Neural cell (in vitro differentiated cells): ENCODE measurements at regions not wholly inside any gene's neighbourhood (a gene's known extent, or its start where the extent isn't known, plus 50 kb on each side); places are given as distances from the start of the nearest gene placed in this dataset.

Experiments used
- H2AFZ ChIP-seq: fragments of 200-600, 300-800 bp; sonication (generic), shearing (Covaris generic); 2 replicates; pipeline ENCODE4 v1.6.0; 2014; ENCODE audit warnings: low read depth, mild to moderate bottlenecking, antibody characterized with exemption, low read length, moderate library complexity
- H3F3A ChIP-seq: fragments of 200-600 bp; shearing (Covaris generic); 2 replicates; pipeline ENCODE4 v1.6.1; 2016; ENCODE audit warnings: mild to moderate bottlenecking, moderate library complexity, mixed read lengths, antibody characterized with exemption, low read length; ENCODE audit not compliant: insufficient read depth, poor library complexity, severe bottlenecking
- H3K27ac ChIP-seq: fragments of 200-600, 300-800 bp; sonication (generic), shearing (Covaris generic); 2 replicates; pipeline ENCODE4 v1.5.1; 2014; ENCODE audit warnings: mild to moderate bottlenecking, low read length, moderate library complexity
- H3K27me3 ChIP-seq: fragments of 300-800, 200-600 bp; sonication (generic), shearing (Covaris generic); 2 replicates; pipeline ENCODE4 v1.6.0; 2014; ENCODE audit warnings: mild to moderate bottlenecking, low read depth, low read length, moderate library complexity; ENCODE audit not compliant: insufficient read depth
- H3K36me3 ChIP-seq: fragments of 300-800, 200-600 bp; sonication (generic), shearing (Covaris generic); 2 replicates; pipeline ENCODE4 v1.5.1; 2014; ENCODE audit warnings: mild to moderate bottlenecking, antibody characterized with exemption, low read length, moderate library complexity; ENCODE audit not compliant: insufficient read depth
- H3K4me2 ChIP-seq: fragments of 300-800, 200-600 bp; sonication (generic), shearing (Covaris generic); 2 replicates; pipeline ENCODE4 v1.6.0; 2014; ENCODE audit warnings: mild to moderate bottlenecking, low read length
- H3K4me3 ChIP-seq: fragments of 300-800, 200-600 bp; sonication (generic), shearing (Covaris generic); 2 replicates; pipeline ENCODE4 v1.5.1; 2014; ENCODE audit warnings: mild to moderate bottlenecking, low read length, moderate library complexity
- H3K79me2 ChIP-seq: fragments of 200-600 bp; shearing (Covaris generic); replicated peaks from 2 replicates; pipeline ENCODE4 v1.6.0; 2014; ENCODE audit warnings: mild to moderate bottlenecking, low read length, moderate library complexity; ENCODE audit not compliant: insufficient read depth
- H3K9ac ChIP-seq: fragments of 300-800, 200-600 bp; sonication (generic), shearing (Covaris generic); 2 replicates; pipeline ENCODE4 v1.6.1; 2016; ENCODE audit warnings: mild to moderate bottlenecking, low read length, mixed read lengths
- H3K9me2 ChIP-seq: fragments of 200-600 bp; shearing (Covaris generic); 2 replicates; pipeline ENCODE4 v1.6.1; 2016; ENCODE audit warnings: mild to moderate bottlenecking, low read length, mixed read lengths; ENCODE audit not compliant: insufficient read depth
- H3K9me3 ChIP-seq: fragments of 200-600, 300-800 bp; sonication (generic), shearing (Covaris generic); 2 replicates; pipeline ENCODE4 v1.6.1; 2016; ENCODE audit warnings: mild to moderate bottlenecking, mixed run types, low read length, moderate library complexity, mixed read lengths
- H4K20me1 ChIP-seq: fragments of 200-600 bp; shearing (Covaris generic); 2 replicates; pipeline ENCODE4 v1.6.1; 2016; ENCODE audit warnings: mild to moderate bottlenecking, mixed run types; ENCODE audit not compliant: insufficient read depth
- CTCF ChIP-seq: fragments of 450-650 bp; IDR thresholded peaks from 2 replicates; pipeline ENCODE4 v1.5.1; 2014; ENCODE audit warnings: antibody characterized with exemption, mild to moderate bottlenecking, moderate library complexity; ENCODE audit not compliant: poor library complexity, severe bottlenecking
- EP300 ChIP-seq: fragments of 450-650 bp; conservative IDR thresholded peaks from 2 replicates; pipeline ENCODE4 v1.6.1; 2014; ENCODE audit warnings: antibody characterized with exemption, mild to moderate bottlenecking, moderate library complexity; ENCODE audit not compliant: poor library complexity, severe bottlenecking
- EZH2 ChIP-seq: fragments of 200-600, 300-800 bp; shearing (Covaris generic), sonication (generic); IDR thresholded peaks from 2 replicates; pipeline ENCODE4 v1.6.1; 2014; ENCODE audit warnings: antibody characterized with exemption, low read length, borderline replicate concordance, mild to moderate bottlenecking; ENCODE audit not compliant: insufficient read depth, poor library complexity, severe bottlenecking
- MXI1 ChIP-seq: fragments of 450-650 bp; conservative IDR thresholded peaks from 2 replicates; pipeline ENCODE4 v1.6.1; 2014; ENCODE audit warnings: antibody characterized with exemption, mild to moderate bottlenecking; ENCODE audit not compliant: poor library complexity, severe bottlenecking
- POLR2AphosphoS5 ChIP-seq: IDR thresholded peaks from 2 replicates; pipeline ENCODE4 v1.6.1; 2012
- RAD21 ChIP-seq: fragments of 450-650 bp; conservative IDR thresholded peaks from 2 replicates; pipeline ENCODE4 v1.6.1; 2014; ENCODE audit warnings: antibody characterized with exemption, mild to moderate bottlenecking, moderate library complexity
- REST ChIP-seq: IDR thresholded peaks from 2 replicates; pipeline ENCODE4 v1.6.1; 2012; ENCODE audit warnings: borderline replicate concordance
- SMC3 ChIP-seq: fragments of 450-650 bp; conservative IDR thresholded peaks from 2 replicates; pipeline ENCODE4 v1.6.1; 2014; ENCODE audit warnings: antibody characterized with exemption, mild to moderate bottlenecking, moderate library complexity; ENCODE audit not compliant: poor library complexity
- TAF1 ChIP-seq: IDR thresholded peaks from 2 replicates; pipeline ENCODE4 v1.6.1; 2012; ENCODE audit warnings: low read depth

GRCh38 chr1:115429241-115429640 lies 91.2 kb upstream of the NGF start:
- Histone ChIP-seq H3K27me3 (no peaks in the 10 kb centered on the region), H3K9ac (no peak overlapping the region), H3K9me2 (no peaks in the 10 kb centered on the region), H3K9me3 (no peaks in the 10 kb centered on the region), H3F3A (no peaks in the 10 kb centered on the region), H2AFZ (no peak overlapping the region), H3K4me3 (no peak overlapping the region), H3K4me2 (no peak overlapping the region), H3K27ac (no peak overlapping the region), H3K79me2 (no peaks in the 10 kb centered on the region), H4K20me1 (no peaks in the 10 kb centered on the region), H3K36me3 (no peaks in the 10 kb centered on the region)
- TF ChIP-seq POLR2AphosphoS5 (no peak), SMC3 (no peak), CTCF (no peak), MXI1 (no peak)

- no peak for TF ChIP-seq RAD21
- TF ChIP-seq POLR2AphosphoS5 = no peak
- TF ChIP-seq TAF1 = no peak
- TF ChIP-seq EZH2 = no peak
- no peak for TF ChIP-seq EP300
- TF ChIP-seq REST = no peak
- no peak for TF ChIP-seq CTCF
- no peak for TF ChIP-seq SMC3
- TF ChIP-seq MXI1 = no peak
- H3K4me3 ChIP-seq = no peak overlapping the region
- H3K36me3 ChIP-seq = no peaks in the 10 kb centered on the region
- H3K27me3 ChIP-seq = no peaks in the 10 kb centered on the region
- no peak overlapping the region for H2AFZ ChIP-seq
- H3K9me3 ChIP-seq = no peaks in the 10 kb centered on the region
- no peak overlapping the region for H3K27ac ChIP-seq
- H3K4me2 ChIP-seq = no peak overlapping the region
- no peaks in the 10 kb centered on the region for H3K79me2 ChIP-seq
- H3F3A ChIP-seq = no peaks in the 10 kb centered on the region
- no peaks in the 10 kb centered on the region for H3K9me2 ChIP-seq
- no peak overlapping the region for H3K9ac ChIP-seq
- no peaks in the 10 kb centered on the region for H4K20me1 ChIP-seq
Observed at GRCh38 chr1:115428676-115429075, 90.6 kb upstream of the NGF start.
